HG02798 (cell line): ENCODE measurements at regions not wholly inside any gene's neighbourhood (a gene's known extent, or its start where the extent isn't known, plus 50 kb on each side); places are given as distances from the start of the nearest gene placed in this dataset.

Experiments
- ATAC-seq: cut with Tn5 transposase; IDR thresholded peaks from one replicate; pipeline ENCODE4 v1.9.1; 2021; ENCODE audit warnings: mild to moderate bottlenecking; ENCODE audit not compliant: unreplicated experiment, poor library complexity

DNA sequence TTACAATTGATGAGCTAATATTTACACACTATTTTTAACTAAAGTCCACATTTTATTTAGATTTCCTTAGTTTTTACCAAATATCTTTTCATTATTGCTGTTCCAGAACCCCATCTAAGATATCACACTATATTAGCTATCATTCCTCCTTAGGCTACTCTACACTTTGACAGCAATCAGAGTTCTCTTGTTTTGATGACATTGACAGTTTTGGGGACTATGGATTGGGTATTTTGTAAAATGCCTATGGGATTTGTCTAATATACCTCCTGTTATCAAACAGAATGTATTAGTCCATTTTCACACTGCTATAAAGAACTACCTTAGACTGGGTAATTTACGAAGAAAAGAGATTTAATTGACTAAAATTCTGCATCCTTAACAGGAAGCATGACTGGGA, 489.1 kb downstream of the FOXG1 start:
- ATAC-seq: no peak

GRCh38 chr14:29262979-29263378, 496.4 kb downstream of the FOXG1 start:
- no peak for ATAC-seq

GRCh38 chr14:29264865-29265264, 498.3 kb downstream of the FOXG1 start:
- ATAC-seq: no peak

DNA sequence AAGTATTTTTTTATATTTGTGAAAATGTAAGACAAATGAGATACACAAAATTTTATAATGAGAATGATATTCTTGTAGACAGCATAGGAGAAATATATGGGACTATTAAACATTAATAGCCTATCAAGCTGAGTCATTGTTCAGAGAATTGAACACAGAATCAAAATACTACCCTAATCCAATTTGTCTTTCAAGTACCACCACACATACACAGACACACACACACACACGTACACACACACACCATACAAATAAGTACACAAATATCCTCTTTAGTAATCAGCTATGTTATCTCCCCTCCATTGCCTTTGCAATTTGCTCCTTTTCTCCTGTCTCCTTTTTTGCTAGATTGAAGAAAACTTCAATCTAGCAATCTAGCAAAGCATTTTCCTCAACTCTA, 499.3 kb downstream of the FOXG1 start:
- ATAC-seq: no peak

DNA sequence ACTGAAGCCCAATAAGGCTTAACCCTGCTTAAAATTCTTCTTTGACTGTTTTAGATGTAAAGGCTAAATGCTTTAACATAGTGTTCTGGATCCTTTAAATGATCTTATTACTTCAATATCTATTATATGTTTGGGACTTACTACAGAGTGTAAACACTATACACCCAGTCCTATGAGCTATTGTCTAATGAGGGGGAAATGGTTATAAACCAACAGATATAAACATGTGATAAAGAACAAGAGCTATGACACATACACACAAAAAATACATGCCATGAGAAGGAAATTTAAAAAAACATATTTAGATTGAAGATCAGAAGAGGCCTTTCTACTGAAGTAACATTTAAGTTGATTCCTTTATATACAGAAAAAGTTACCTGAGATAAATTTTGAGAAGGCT, 505.1 kb downstream of the FOXG1 start:
- no peak for ATAC-seq

DNA sequence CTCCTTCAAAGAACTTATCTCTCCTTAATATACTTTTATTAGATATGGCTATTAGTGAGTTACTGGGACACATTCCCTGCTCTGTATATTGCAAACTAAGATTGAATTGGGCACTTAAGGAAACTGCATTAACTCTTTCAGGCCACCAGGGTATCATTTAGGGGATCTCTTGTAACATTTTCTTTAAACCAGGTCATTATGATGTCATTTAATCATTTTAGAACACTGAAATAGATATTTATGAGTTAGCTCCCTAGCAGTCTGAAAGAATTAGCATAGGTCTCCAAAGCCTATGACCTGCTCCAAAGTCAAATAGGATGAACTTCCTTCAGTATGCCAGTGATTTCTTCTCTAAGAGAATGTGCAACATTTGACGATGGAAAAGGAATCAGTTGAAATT, 506.9 kb downstream of the FOXG1 start:
- no peak for ATAC-seq

DNA sequence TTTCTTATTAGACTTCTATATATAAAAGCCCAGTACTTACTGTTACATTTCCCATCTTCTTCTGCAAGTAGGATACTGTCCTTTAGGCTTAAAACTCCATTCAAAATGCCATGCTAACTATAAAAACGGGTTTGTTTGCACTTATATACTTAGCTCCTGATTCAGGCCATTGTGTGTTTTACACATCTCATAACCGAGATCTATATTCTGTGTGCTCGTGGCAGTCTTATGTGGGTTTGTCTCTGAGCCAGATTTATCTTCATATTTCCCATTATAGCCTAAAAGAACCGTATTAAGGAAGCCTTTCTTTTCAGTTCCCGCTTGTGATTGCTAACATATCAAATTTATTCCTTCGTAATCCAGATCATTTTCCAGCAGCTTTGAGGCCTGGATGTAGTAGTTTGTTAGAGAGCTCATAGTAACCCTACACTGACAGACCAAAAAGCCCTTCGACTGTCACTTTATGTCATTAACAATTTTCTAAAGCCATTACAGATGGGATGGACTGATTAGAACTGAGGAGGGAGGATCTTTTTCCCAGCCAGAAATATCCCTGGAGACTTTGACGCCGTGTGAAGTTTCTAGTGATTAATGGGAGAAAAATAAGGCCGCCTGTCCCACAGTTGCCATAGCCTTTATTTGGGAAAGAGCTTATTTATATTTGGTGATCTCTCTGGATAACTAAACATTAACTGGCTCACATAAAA, 508.5 kb downstream of the FOXG1 start:
- no peak for ATAC-seq

DNA sequence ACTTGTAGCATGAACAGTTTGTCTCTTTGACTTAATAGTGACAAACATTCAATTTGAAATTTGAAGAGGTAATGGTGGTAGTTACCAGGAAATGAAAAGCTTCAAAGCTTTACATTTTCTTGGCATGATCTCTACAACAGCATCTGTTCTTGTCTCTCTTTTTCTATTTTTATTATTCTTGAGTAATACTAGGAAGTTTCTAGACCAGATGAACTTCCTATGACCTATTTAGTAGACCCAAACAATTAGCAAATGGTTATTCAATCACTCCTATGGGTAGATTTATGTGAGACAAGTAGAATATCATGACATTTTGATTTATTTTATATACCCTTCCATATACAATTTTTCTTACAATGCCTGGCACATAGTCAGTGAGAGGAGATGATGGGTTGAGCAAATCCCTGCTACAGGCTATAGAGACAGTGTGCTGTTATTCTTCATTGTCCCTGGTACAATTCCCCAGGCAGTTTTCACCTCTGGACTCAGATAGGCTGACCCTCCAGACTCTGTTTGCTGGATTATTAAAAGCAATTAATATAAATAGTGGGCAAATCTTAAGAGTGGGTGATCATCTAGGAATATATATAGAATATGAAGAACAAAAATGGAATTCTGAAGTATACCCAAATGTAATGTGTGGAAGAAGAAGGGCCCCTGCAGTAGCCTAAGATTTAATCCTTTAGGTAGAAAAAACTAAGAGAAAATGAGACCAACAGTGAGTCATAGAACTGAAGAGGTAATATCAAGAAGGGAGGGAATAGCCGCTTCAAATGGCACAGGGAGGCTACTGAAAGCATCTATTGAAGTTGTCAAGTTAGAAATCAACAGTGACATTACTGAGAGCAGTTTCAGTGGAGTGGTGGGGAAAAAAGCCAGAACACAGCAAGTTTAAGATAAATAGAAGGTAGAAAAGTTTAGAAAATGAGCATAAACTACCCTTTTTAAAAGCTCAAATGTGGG, 512.0 kb downstream of the FOXG1 start:
- ATAC-seq: no peak

DNA sequence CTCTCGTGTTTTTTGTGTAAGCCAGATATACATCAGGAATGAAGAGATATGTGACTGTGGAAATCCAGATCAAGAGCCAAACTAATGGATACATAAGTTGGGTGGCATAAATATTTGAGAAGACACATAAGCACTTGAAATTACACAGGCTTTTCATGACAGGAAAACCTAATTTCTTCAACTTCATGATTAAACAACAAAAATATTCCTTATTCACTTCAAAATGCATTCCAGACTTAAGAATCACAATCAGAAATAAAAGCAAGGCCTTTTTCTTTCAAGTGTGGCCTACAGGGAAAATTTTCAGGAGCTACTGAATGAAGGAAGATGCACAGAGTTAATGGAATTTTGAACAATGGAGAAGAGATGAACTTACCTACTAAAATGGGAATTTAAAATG, 515.6 kb downstream of the FOXG1 start:
- no peak for ATAC-seq

- no peak for ATAC-seq
Observed at GRCh38 chr14:29290441-29290840, 523.9 kb downstream of the FOXG1 start.

GRCh38 chr14:29299372-29299771, 532.8 kb downstream of the FOXG1 start:
- no peak for ATAC-seq

GRCh38 chr14:29301571-29301970, 535.0 kb downstream of the FOXG1 start:
- no peak for ATAC-seq

DNA sequence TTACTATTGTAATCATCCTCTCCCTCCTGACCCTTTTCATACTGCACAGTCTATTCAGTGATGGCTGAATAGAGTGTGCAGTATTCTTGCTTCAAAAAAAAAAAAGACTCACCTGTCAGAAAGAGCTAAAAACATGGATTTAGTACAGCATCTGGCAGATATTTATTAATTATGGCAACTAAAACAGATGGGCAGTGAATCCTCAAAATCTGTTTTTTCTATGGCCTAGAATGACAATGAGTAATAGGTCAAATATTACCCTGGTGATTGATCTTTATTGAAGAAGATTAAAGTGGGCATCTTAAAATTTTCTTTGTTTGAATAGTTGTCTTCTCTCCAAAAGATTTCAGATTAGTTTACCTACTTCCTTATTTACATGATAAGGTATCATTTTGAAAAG, 543.6 kb downstream of the FOXG1 start:
- ATAC-seq: no peak

DNA sequence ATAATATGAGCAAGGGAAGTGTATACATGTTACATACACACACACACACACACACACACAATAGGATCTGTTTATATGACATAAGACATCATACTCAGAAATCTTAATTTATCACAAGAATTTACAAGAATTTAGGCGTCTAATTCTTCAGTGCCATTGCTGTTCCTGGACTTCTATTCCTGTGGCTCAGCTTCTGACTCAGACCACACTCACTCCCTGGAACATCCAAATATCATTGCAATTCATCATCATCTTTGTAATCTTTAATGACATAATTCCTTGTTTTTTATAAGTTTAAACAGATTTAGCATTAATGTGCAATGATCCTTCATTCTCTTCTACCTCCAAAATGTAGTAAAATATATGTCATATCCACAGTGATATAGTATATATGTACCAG, 544.2 kb downstream of the FOXG1 start:
- no peak for ATAC-seq

DNA sequence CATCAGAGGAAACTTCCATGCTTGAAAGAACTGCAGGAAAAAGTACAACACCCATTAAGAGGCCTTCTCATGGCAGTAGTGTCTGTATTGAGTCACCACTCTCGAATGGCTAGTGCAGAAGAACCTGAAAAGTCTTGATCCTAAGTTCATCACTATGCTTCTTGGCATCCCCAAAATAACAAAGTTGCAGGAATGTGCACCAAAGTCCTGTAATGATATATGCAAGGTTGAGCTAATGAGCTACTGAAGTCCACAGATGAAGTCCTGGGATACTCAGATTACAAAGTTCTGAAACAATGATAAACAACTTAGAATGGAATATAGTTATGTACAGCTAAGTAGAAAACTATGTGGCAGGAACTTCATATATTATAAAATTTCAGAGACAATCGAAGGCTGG, 545.4 kb downstream of the FOXG1 start:
- no peak for ATAC-seq

DNA sequence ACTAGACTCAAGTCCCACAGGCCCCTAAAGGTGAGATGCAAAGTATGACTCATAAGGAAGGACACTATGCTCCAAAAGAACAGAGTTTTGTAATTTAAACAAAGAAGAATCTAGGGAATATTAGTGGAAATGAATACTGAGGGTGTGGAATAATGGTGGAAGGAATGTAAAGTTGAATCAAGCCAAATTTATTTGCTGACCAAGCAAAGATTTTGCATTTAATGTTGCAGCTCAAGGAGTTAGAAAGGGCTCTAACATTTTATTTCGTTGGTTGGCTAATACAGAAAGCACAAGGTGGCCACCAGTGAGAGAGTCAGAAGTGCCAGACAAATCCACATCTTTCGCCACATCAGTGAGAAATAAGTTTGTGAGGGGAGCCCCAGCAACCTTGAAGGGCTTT, 550.3 kb downstream of the FOXG1 start:
- no peak for ATAC-seq

GRCh38 chr14:29317423-29317822, 550.8 kb downstream of the FOXG1 start:
- no peak for ATAC-seq

DNA sequence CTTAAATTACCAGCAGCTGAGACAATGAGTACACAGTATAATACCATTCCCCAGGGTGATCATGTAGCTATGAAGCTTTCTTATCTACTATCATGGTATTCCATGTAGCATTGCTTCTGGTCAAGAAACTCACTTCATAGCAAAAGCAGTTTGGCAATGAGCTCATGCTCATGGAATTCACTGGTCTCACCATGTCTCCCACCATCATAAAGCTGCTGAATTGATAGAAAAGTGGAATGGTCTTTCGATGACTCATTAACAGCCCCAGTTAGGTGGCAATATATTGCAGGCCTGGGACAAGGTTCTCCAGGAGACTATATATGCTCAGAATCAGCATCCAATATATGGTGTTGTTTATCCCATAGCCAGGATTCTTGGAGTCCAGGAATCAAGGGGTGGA, 553.7 kb downstream of the FOXG1 start:
- ATAC-seq: no peak

DNA sequence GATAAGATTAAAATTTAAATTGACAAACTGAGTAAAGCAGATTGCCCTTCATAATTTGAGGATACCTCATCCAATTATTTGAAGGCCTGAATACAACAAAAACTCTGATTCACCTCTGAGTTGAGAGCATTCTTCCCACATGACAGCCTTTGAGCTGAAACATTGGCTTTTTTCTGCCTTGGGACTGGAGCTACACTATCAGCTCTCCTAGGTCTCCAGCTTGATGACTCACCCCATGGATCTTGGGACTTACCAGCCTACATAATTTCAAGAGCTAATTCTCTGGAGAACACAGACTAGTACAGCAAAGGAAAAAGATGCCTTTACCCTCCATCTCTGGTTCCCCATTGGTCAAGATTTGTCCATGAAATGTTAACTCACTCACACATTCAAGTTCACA, 555.1 kb downstream of the FOXG1 start:
- no peak for ATAC-seq

DNA sequence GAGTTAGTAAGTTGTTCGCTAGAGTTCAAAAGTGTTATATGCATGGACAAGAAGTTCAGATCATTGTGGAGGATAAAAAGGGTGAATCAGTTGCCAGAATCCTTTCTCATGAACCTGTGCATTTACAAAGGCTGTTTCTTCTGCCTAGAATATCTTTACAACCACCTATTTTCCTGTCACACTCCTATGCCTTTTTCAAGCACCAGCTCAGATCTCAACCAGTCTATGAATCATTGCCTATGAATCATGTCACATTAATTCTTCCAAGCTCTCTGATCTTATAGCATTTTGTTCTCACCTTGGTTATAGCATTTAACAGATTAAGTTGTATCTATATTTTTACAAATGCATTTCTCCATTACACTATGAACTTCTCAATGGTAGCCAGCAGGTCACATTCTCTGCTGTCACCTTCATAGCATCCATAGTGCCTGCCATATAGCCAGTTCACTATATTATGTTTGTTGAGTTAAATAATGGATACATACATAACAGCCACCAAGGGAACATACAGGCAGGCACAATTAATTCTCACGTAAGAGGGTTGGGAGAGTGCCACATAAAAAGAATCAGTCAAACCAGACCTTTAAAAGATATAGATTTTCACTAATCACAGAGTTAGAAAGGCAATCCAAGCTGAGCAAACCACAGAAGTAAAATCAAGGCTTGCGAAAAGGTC, 573.0 kb downstream of the FOXG1 start:
- no peak for ATAC-seq

- ATAC-seq: no peak
Observed at GRCh38 chr14:29348504-29348903, 579.1 kb downstream of the PRKD1 start.
